HepG2 (cell line): ENCODE measurements at regions not wholly inside any gene's neighbourhood (a gene's known extent, or its start where the extent isn't known, plus 50 kb on each side); places are given as distances from the start of the nearest gene placed in this dataset.

Experiments used
- ARID4A ChIP-seq: sonication (generic); formaldehyde crosslinking; IDR thresholded peaks from 2 replicates; pipeline ENCODE4 v1.5.0; 2020; ENCODE audit warnings: mild to moderate bottlenecking, missing genetic modification reagents, borderline replicate concordance
- CREB3 ChIP-seq: sonication (generic); formaldehyde crosslinking; IDR thresholded peaks from 2 replicates; pipeline ENCODE4 v1.5.0; 2020; ENCODE audit warnings: missing genetic modification reagents
- EP300 ChIP-seq, 3 experiments: sonication (generic) in 1 of 3; formaldehyde crosslinking in 1 of 3; IDR thresholded peaks; 2 replicates each; pipeline versions ENCODE4 v1.5.1 to v1.6.1; 2011 to 2020; ENCODE audit warnings: low read depth in 2 of 3, low read length in 2 of 3, borderline replicate concordance in 1 of 3, improper control_type of control experiment in 1 of 3, mild to moderate bottlenecking in 1 of 3, missing genetic modification reagents in 1 of 3, moderate library complexity in 1 of 3
- FOXA1 ChIP-seq, 2 experiments: fragments of 450-650 bp in 1 of 2; sonication (generic) in 1 of 2; formaldehyde crosslinking in 1 of 2; IDR thresholded peaks; 2 replicates each; pipeline versions ENCODE4 v1.4.0 to v1.6.1; 2016 to 2020; ENCODE audit warnings: missing genetic modification reagents in 1 of 2
- NFE2 ChIP-seq: sonication (generic); formaldehyde crosslinking; IDR thresholded peaks from 2 replicates; pipeline ENCODE4 v1.4.0; 2020; ENCODE audit warnings: missing genetic modification reagents
- SMARCC2 ChIP-seq: fragments of 450-650 bp; IDR thresholded peaks from 2 replicates; pipeline ENCODE4 v1.6.1; 2017; ENCODE audit warnings: antibody characterized with exemption, mild to moderate bottlenecking
- SNRNP70 ChIP-seq: fragments of 200-400 bp; formaldehyde crosslinking; IDR thresholded peaks from 2 replicates; pipeline ENCODE4 v1.6.1; 2017; ENCODE audit warnings: mild to moderate bottlenecking, low read depth, low read length, moderate library complexity
- ZBTB37 ChIP-seq: sonication (generic); formaldehyde crosslinking; IDR thresholded peaks from 2 replicates; pipeline ENCODE4 v1.4.0; 2020; ENCODE audit warnings: mild to moderate bottlenecking, missing genetic modification reagents
- ZBTB46 ChIP-seq: sonication (generic); formaldehyde crosslinking; IDR thresholded peaks from 2 replicates; pipeline ENCODE4 v1.4.0; 2020; ENCODE audit warnings: mild to moderate bottlenecking, missing genetic modification reagents, borderline replicate concordance
- ZNF629 ChIP-seq: sonication (generic); formaldehyde crosslinking; conservative IDR thresholded peaks from 2 replicates; pipeline ENCODE4 v1.5.0; 2020; ENCODE audit warnings: missing genetic modification reagents

GRCh38 chr2:59833941-59834340, 719.5 kb downstream of the BCL11A start:
- TF ChIP-seq SNRNP70 (no peak), ZBTB37 (CRISPR knock-in tag) (no peak), CREB3 (no peak), ZBTB46 (no peak), ARID4A (no peak), FOXA1 (IDR thresholded peaks at IDR 0.05) (no peak), FOXA1 (CRISPR knock-in tag; IDR thresholded peaks at IDR 0.05) (no peak), NFE2 (CRISPR knock-in tag) (no peak), SMARCC2 (no peak), ZNF629 (CRISPR knock-in tag) (no peak), EP300 (IDR thresholded peaks at IDR 0.05; ENCODE audit: low read depth in 2 of 2, low read length in 2 of 2) (no peak), EP300 (CRISPR knock-in tag; IDR thresholded peaks at IDR 0.05; ENCODE audit: borderline replicate concordance) (no peak)
